Endothelial cell of umbilical vein (primary cell): ENCODE measurements at regions not wholly inside any gene's neighbourhood (a gene's known extent, or its start where the extent isn't known, plus 50 kb on each side); places are given as distances from the start of the nearest gene placed in this dataset.

Experiments used
- BruUV-seq: library from RNA; stranded (reverse); fragments of 400-500 nt; replicated peaks from 2 replicates; lab custom pipeline; 2021; lab: Mats Ljungman, UMichigan
- CTCF ChIA-PET: fragments of 300-600, 350-600 bp; sonication (Branson Sonifier 250); formaldehyde crosslinking; loops from one replicate; lab custom pipeline; 2021; ENCODE audit warnings: antibody characterized with exemption, inconsistent platforms; lab: Charles Lee
- POLR2A ChIA-PET: fragments of 300-600, 350-600 bp; sonication (Branson Sonifier 250); formaldehyde crosslinking; loops from one replicate; lab custom pipeline; 2021; ENCODE audit warnings: antibody characterized with exemption, inconsistent platforms; lab: Charles Lee
- DNase-seq: peaks from one replicate; pipeline ENCODE4 v3.0.0-alpha.2; 2011; ENCODE audit warnings: low read depth, low spot score
- FAIRE-seq: peaks from 2 replicates; lab custom pipeline; 2011; peaks lifted over from hg19 to GRCh38; lab: Jason Lieb, UNC
- H2AFZ ChIP-seq: 2 replicates; pipeline ENCODE4 v1.6.0; 2012; ENCODE audit warnings: low read depth, low read length, control low read depth, inconsistent platforms
- H3K27ac ChIP-seq: 2 replicates; pipeline ENCODE4 v1.5.1; 2011; ENCODE audit warnings: low read depth, mild to moderate bottlenecking, control low read depth, low read length, moderate library complexity; ENCODE audit not compliant: insufficient read depth
- H3K27me3 ChIP-seq, 2 experiments: 2 replicates each; pipeline versions ENCODE4 v1.6.0 to v1.6.1; 2011; ENCODE audit warnings: low read length in 2 of 2, mixed read lengths in 1 of 2; ENCODE audit not compliant: control insufficient read depth in 2 of 2, insufficient read depth in 2 of 2
- H3K36me3 ChIP-seq, 2 experiments: 2 replicates in 1 of 2; 3 replicates in 1 of 2; pipeline ENCODE4 v1.5.1; 2011; ENCODE audit warnings: low read length in 2 of 2, mild to moderate bottlenecking in 1 of 2, moderate library complexity in 1 of 2; ENCODE audit not compliant: control insufficient read depth in 2 of 2, insufficient read depth in 2 of 2; ENCODE audit errors: extremely low read depth in 1 of 2
- H3K4me1 ChIP-seq: 3 replicates; pipeline ENCODE4 v1.5.1; 2011; ENCODE audit warnings: mild to moderate bottlenecking, low read length; ENCODE audit not compliant: control insufficient read depth, insufficient read depth; ENCODE audit errors: extremely low read depth
- H3K4me2 ChIP-seq: 2 replicates; pipeline ENCODE4 v1.6.1; 2011; ENCODE audit warnings: low read length, control low read depth, mixed read lengths; ENCODE audit not compliant: insufficient read depth
- H3K4me3 ChIP-seq, 3 experiments: fragments of 200-600 bp in 1 of 3; sonication (generic), shearing (Covaris generic) in 1 of 3; replicated peaks in 1 of 3; 2 replicates each; pipeline ENCODE4 v1.5.1; 2011 to 2016; ENCODE audit warnings: control low read depth in 3 of 3, low read length in 3 of 3, mild to moderate bottlenecking in 2 of 3, inconsistent platforms in 1 of 3, low read depth in 1 of 3, moderate library complexity in 1 of 3; ENCODE audit not compliant: insufficient read depth in 1 of 3
- H3K79me2 ChIP-seq: 2 replicates; pipeline ENCODE4 v1.6.0; 2012; ENCODE audit warnings: low read length, inconsistent platforms; ENCODE audit not compliant: control insufficient read depth, insufficient read depth
- H3K9ac ChIP-seq: replicated peaks from 2 replicates; pipeline ENCODE3; 2011; ENCODE audit warnings: low read length, control low read depth; ENCODE audit not compliant: insufficient read depth; ENCODE audit errors: extremely low read depth
- H3K9me1 ChIP-seq: replicated peaks from 3 replicates; pipeline ENCODE4 v1.6.0; 2011; ENCODE audit warnings: mild to moderate bottlenecking, low read length; ENCODE audit not compliant: control insufficient read depth, insufficient read depth; ENCODE audit errors: extremely low read depth
- H3K9me3 ChIP-seq: replicated peaks from 2 replicates; pipeline ENCODE4 v1.5.1; 2012; ENCODE audit warnings: low read length, inconsistent platforms; ENCODE audit not compliant: control insufficient read depth, insufficient read depth
- H4K20me1 ChIP-seq: replicated peaks from 2 replicates; pipeline ENCODE3; 2011; ENCODE audit warnings: mild to moderate bottlenecking, low read length; ENCODE audit not compliant: control insufficient read depth, insufficient read depth; ENCODE audit errors: extremely low read depth
- CTCF ChIP-seq, 2 donors: IDR thresholded peaks; 1 replicate in 1 of 2; 2 replicates in 1 of 2; pipeline ENCODE4 v1.5.1; 2011; ENCODE audit warnings: low read length in 2 of 2, mild to moderate bottlenecking in 2 of 2, moderate library complexity in 2 of 2, control low read depth in 1 of 2, inconsistent platforms in 1 of 2, low read depth in 1 of 2; ENCODE audit not compliant: insufficient read depth in 1 of 2; ENCODE audit errors: extremely low read depth in 1 of 2
- EZH2 ChIP-seq: IDR thresholded peaks from 2 replicates; pipeline ENCODE4 v1.6.1; 2012; ENCODE audit warnings: borderline replicate concordance, low read depth, mild to moderate bottlenecking, moderate library complexity, low read length, inconsistent platforms; ENCODE audit not compliant: severe bottlenecking
- FOS ChIP-seq: IDR thresholded peaks from 2 replicates; pipeline ENCODE4 v1.6.1; 2011; ENCODE audit warnings: mild to moderate bottlenecking, low read length, moderate library complexity, borderline replicate concordance; ENCODE audit not compliant: insufficient read depth
- GATA2 ChIP-seq: IDR thresholded peaks from 2 replicates; pipeline ENCODE4 v1.7.0; 2011; ENCODE audit warnings: low read depth, mild to moderate bottlenecking, moderate library complexity, mixed read lengths, low read length; ENCODE audit not compliant: insufficient read length, insufficient read depth
- JUN ChIP-seq: IDR thresholded peaks from 2 replicates; pipeline ENCODE4 v1.6.1; 2011; ENCODE audit warnings: borderline replicate concordance, low read depth; ENCODE audit not compliant: insufficient read length, insufficient read depth
- MAX ChIP-seq: IDR thresholded peaks from 2 replicates; pipeline ENCODE4 v1.6.1; 2011; ENCODE audit not compliant: insufficient read depth, insufficient read length
- MYC ChIP-seq: IDR thresholded peaks from one replicate; pipeline ENCODE4 v1.6.1; 2011; ENCODE audit warnings: mild to moderate bottlenecking, low read depth, low read length
- POLR2A ChIP-seq: IDR thresholded peaks from 2 replicates; pipeline ENCODE4 v1.6.1; 2012; ENCODE audit warnings: low read depth, mild to moderate bottlenecking, control low read depth, low read length
- POLR2AphosphoS5 ChIP-seq: IDR thresholded peaks from 2 replicates; pipeline ENCODE4 v1.6.1; 2012; ENCODE audit warnings: low read depth, mild to moderate bottlenecking, control low read depth, low read length, moderate library complexity; ENCODE audit not compliant: insufficient read depth
- dilution Hi-C: fragments of 300-500 bp; cut with MboI; formaldehyde crosslinking; loops from one replicate; pipeline ENCODE4 v1.15.0; 2019; ENCODE audit warnings: low sequenced_read_pairs; ENCODE audit not compliant: extremely low pct_ligation_motif_present
- intact Hi-C: fragments of 100-400 bp; cut with micrococcal nuclease; formaldehyde crosslinking; loops from one replicate; pipeline ENCODE4 v1.10.0; 2022

DNA sequence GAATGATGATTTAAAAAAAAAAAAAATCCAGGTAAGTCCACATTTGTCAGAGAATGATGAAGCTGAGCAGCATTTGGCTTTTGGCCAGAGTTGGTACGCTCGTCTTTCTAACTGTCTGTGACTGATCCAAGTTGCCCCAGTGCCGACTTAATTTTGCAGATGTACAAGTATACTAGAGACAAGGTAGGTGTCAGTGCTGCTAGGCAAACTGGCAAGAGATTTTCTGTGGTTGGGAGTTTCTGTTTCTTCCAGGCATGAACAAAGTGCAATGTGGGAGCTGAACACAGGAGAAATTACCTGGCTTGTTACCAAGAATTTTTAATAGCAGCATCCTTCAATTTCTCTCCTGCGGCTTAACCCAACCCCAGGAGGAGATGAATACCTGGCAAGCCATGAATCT is 307.7 kb downstream of the BUD13 start:
- TF ChIP-seq JUN (no peak), POLR2A (no peak), EZH2 (no peak), MYC (no peak), MAX (no peak), POLR2AphosphoS5 (no peak), GATA2 (no peak), FOS (no peak), CTCF (IDR thresholded peaks at IDR 0.05; ENCODE audit: extremely low read depth in 1 of 2, insufficient read depth in 1 of 2, low read depth in 1 of 2, low read length in 2 of 2) (no peak)
- Histone ChIP-seq H3K4me2 (no peak overlapping the region), H3K9me1 (no peaks in the 10 kb centered on the region), H3K79me2 (no peaks in the 10 kb centered on the region), H4K20me1 (no peaks in the 10 kb centered on the region), H3K9ac (no peak overlapping the region), H3K36me3 (no peaks in the 10 kb centered on the region), H3K4me1 (no peaks in the 10 kb centered on the region), H3K27ac (no peak overlapping the region), H2AFZ (no peak overlapping the region), H3K27me3 (peaks cover 2 to 9% of the 10 kb centered on the region in 2 experiments), H3K4me3 (no peak overlapping the region), H3K9me3 (no peaks in the 10 kb centered on the region)
- CTCF ChIA-PET: interaction anchor here (1.5 kb wide), 1 partner anchor 35 kb away, joined by 4 read pairs; no protein-coding TSS in a partner anchor
- dilution Hi-C loops (no loop called here), intact Hi-C loops (no loop called here)
- POLR2A ChIA-PET: interaction anchor here (0.7 kb wide), 1 partner anchor 63 kb away, joined by 3 read pairs; no protein-coding TSS in a partner anchor
- DNase-seq (no peak), FAIRE-seq (no peak)
- BruUV-seq: no TSS peak
